GM21447 (cell line): ENCODE measurements at regions not wholly inside any gene's neighbourhood (a gene's known extent, or its start where the extent isn't known, plus 50 kb on each side); places are given as distances from the start of the nearest gene placed in this dataset.
"Not testable (repeated sequence)": the region's sequence is repeated elsewhere in the genome, so short reads cannot be mapped to it uniquely, and the experiment has no call there.

Experiments
- ATAC-seq: cut with Tn5 transposase; IDR thresholded peaks from one replicate; pipeline ENCODE4 v1.9.1; 2021; ENCODE audit not compliant: unreplicated experiment

DNA sequence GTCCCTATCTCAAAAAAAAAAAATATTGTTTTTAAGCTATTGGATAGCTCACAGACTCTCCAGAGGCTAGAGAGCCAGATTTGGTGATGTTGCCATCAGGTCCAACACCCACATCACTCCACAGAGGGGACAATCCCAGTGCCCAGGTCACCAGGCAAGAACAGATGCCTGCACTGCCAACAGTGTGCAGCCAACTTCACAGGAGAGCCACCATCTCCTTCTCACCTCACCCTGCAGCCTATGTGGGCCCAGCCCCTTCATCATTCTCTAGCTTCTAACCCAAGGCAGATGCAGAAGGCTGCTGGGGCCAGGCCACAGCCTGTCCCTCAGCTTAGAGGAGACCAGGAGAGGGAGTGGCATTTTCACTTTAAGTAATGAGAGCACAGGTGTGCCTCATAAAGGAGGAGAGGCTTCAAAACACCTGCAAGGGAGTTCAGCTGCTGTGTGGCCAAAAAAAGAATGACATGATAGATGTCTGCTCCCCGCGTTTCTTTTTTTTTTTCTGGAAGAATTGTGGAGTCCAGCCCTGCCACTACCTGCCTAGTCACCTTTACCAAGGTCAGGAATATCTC lies 98.0 kb upstream of the ZSWIM2 start:
- no peak for ATAC-seq

DNA sequence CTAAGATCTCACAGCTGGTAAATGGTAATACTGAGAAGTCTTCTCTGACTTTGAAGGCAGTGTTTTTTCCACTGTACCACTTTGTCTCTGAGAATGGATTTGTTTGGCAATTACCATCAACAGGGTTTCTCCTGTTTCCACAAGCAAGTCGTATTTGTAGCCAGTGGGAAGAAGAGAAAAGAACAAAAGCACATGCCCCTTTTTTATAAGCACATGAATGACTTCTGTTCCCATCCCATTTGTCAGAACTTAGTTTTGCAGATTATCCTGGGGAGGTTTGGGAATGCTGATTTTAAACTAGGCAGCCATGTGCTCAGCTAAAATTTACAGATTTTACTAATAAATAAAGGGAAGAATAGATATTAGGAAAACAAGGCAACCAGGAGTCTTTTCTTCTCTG lies 92.9 kb upstream of the ZSWIM2 start:
- ATAC-seq = no peak

DNA sequence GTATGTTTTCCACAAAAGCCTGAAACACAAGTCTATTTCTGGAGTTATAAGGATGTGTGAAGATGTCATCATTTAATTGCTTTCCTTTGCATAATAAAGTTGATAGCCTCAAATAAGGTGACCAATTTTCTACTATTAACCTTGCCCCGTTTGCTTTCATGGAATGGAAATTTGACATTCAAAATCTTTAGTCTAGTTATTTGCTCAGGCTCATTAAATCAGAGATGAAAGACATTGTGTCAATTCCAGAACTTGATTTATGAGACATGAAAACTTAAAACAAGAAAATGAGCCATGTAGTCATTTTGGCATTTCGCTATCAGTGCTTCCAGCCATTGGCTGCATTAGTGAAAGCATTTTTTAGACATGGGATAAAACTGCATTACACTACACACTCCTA lies 91.5 kb upstream of the ZSWIM2 start:
- ATAC-seq = no peak

DNA sequence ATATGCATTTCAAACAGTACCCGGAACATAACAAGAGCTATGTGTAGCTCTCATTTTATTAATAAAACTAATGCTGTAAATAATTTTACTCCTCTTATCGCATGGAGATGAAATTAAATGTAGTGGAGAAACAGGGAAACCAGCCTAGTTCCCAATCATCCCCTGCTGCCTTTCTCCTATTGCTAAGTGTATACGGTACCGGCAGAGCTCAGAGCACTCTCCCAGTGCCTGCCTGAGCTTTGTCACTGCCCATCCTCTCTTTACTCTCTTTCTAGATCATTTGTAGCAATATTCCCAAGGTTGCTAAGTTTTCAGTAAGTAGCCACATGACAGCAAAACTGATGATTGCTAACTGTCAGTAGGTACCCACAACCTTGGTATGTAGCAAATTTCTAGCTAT lies 85.5 kb upstream of the ZSWIM2 start:
- ATAC-seq = no peak

DNA sequence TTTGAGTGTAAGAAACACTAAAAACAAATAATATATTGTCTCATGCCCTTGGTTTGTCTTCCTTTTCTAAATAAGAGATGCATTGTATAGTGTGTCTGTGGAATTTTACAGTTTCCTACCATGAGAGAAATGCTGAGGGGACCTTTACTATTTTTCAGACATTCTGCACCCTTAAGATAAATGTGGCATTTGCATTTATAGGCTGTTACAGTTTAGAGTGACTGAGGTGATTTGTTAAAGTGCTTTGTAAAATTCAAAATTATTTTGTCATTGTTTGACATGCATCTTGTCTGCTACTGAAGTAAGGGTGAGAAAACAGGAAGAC lies 78.9 kb upstream of the ZSWIM2 start:
- no peak for ATAC-seq

DNA sequence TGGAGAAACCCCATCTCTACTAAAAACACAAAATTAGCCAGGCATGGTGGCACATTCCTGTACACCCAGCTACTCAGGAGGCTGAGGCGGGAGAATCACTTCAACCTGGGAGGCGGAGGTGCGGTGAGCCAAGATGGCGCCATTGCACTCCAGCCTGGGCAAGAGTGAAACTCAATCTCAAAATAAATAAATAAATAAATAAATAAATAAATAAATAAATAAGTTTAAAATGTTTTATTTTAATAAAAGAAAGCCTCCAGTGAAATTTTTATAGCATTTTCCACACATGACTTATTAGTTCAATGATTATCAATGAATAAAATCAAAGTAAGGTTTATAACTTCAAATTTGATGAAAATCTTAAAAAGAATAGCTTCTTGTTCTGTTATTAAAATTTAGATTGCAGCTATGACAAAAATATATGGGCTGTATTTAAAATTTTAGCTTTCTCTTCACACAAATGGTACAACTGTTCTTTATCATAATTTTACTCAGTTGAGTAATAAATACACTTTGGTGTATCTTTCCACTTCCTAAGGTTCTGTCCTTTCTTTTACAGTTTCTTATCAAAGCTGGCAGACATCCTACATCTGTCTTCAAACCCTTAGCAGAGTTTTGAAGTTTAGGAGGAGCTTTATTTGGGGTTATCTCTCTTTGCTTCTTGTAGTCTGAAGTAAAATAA lies 78.4 kb upstream of the ZSWIM2 start:
- no peak for ATAC-seq

DNA sequence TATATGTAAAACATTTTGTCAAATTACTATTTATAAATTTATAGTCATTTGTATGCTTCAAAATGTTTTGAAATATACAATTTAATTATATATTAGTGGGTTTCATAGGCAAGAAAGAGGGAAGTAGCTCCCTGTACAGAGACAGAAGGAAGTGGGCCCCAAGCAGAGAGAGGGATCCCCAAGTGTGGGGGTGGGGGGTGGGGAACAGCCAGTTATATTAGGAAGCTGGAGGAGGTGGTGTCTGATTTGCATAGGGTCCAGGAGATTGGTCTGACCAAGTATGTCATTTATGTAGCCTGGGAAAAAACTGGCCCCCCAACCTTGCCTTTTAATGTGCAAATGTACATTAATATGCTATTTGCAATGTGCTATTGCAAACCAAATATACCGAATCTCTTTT lies 76.5 kb upstream of the ZSWIM2 start:
- no peak for ATAC-seq

DNA sequence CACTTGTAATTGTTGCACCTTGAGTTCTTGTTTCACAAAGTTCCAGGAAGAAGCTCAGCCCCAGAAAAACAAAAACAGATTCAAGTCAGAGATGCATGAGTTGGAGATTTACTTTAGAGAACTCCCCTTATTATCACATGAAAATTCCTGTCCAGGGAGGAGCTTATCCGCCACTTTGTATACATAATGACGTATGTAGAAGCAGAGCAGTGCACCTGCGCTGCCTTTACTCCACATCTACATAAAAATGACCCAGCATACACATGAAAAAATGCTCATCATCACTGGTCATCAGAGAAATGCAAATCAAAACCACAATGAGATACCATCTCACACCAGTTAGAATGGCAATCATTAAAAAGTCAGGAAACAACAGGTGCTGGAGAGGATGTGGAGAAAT lies 73.3 kb upstream of the ZSWIM2 start:
- not testable (repeated sequence) for ATAC-seq

DNA sequence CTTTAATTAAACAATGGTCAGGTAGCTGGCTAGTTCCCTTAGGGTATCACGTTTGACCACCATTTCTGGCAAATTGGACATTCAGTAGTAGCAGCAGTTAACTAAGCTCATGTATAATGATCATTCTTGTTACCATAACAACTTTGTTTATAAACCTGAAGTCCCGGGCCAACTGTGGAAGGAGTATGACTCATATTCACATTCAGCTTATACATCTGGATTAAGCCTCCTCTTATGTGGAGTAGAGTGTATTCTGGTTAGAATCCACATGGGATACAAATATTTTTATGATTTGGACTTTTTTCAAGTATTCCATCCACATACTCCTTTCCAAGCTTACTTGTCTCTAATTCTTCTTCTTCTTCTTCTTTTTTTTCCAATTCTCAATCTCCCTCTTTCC lies 70.3 kb upstream of the ZSWIM2 start:
- no peak for ATAC-seq

DNA sequence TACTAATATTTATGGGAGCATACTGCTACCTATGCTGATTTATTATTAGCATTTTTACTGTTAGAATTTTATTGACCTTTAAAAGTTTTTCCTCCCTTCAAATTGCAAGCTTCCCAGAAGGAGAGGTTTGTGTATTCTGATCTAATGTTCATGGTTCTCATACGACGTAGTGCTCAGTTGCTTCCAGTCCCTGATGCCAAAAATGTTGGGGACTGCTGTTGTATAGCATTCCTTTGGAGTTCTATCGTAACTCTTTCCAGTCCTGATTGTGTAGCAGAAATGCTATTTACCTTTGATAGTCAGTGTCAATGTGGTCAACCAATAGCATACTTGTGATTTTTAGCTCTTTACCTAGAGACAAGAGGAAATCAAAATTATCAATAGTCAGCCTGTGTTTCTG lies 69.5 kb upstream of the ZSWIM2 start:
- no peak for ATAC-seq

DNA sequence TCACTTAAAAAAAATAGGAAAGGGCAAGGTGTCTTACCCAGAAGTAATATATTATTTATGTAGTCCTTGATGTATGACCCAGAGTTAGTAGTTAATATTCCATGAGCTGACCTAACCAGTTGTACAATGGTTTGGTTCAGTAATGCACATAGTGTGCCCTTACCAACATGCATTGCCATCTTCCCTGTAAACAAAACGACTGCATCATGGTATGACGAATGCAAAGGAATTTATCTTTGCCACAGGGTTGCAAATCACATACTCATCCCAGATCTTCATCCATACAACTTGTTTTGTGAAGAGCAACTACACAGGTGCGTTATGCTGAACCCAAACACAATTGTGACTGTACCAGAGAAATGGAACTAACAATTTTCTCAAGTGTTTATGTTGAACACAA lies 68.9 kb upstream of the ZSWIM2 start:
- no peak for ATAC-seq

DNA sequence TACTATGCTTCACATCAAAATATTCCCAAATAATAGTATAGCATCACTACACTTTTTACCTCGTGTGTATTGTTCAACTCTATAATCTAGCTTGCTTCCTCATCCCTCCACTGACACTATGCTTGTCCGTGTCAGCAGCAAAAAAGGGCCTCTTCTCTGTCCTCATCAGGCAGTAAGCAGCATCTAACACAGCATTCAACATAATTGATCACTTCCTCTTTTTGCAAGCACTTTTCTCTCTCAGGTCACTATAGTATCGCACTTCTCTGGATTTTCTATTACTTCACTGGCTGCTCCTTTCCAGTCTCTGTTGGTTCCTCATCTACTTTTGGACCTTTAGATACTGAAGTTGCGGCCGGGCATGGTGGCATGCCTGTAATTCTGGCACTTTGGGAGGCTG lies 64.9 kb upstream of the ZSWIM2 start:
- peak; percentile 90 for ATAC-seq

DNA sequence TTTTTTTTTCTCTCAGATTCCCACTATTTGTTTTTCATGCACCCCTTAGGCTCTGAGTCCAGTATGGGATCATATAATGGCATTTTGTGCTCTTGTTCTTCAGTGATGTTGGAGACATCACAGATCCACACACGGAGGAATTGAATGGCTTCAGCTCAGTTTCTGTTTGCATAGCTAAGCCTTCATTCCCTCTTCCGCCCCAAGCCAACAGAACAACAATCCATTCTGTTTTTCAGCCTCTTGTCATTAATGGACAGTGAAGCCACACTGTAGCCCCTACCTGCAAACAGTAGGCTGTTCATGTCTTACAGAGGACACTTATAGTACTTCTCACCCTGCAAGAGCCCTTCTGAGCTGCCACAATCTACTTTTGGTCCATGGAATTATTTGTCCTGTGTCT lies 64.0 kb upstream of the ZSWIM2 start:
- no peak for ATAC-seq

DNA sequence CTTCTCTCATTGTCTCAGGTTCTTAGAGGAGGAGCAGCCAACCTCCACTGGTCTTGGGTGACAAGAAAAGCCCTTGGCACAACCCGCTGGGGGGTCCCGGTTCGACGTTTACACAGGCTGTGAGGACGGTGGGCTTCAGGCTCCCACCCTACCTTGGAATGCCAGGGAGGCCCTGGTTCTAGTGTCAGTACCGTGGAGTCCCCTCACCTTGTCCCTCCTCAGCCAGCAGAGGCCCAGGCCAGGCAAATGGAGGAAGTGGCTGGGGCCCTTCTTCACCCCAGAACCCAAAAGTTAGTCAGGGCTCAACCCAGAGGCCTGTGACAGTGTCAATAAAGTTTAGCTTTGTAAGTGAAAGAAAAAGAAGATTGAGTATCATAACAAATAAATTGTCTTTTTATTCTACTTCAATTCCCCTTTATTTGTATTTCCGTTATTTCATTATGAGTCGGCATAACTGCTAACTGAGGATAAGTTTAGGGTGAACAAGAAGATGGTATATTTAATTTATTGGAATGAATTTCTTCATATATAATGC lies 62.6 kb upstream of the ZSWIM2 start:
- ATAC-seq = no peak

DNA sequence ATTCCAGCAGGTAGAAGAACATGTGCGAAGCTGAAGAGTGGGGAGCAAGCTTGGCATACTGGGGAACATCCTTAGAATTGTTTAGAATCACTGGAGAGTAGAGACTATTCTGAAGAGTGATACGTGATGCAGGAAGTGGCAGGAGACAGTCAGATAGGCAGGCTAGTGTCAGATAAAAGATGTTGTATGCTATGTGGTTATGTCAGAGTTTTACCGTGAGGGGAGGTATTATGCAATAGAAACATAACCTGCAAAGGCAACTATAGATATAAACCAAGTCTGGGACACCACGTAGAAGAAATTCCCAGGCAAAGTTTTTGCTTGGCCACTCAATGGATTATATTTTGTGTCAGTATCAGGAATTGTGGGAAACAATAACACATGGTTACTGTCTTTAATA lies 62.0 kb upstream of the ZSWIM2 start:
- ATAC-seq = no peak

DNA sequence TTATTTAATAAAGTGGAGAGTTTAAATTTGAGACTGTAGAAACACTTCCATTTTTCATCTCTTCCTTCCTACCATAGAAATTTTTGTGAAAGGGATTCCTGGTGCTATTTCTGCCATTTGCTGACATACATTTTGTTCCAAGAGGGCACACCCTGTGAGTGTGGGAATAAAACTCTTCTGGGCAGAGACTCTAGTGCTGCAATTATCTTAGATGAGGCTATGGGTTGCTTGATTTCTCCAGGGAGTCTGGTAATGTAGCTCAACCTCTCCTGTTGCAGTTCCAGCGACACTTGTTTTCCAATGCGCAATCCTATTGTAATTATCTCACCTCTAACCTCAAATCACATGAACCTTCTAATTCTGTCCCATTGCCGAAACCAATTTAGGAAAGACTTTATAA lies 60.1 kb upstream of the ZSWIM2 start:
- no peak for ATAC-seq

DNA sequence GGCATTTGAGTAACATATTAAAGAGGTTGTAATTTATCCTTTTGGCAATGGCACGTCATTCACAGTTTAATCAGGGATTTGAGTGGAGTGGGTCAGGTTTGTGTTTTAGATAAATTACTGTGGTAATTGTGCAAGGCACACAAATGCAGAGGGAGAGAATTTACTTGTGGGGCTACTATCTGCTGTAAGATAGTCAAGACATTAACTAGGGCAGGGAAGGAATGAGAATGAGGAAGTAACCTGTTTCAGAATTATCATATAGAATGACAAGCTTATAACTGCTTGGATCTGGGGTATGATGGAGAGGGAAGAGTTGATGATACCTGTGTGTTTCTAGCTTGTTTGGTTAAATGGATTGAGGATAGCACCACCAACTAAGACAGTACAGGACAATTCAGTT lies 58.9 kb upstream of the ZSWIM2 start:
- ATAC-seq = no peak

DNA sequence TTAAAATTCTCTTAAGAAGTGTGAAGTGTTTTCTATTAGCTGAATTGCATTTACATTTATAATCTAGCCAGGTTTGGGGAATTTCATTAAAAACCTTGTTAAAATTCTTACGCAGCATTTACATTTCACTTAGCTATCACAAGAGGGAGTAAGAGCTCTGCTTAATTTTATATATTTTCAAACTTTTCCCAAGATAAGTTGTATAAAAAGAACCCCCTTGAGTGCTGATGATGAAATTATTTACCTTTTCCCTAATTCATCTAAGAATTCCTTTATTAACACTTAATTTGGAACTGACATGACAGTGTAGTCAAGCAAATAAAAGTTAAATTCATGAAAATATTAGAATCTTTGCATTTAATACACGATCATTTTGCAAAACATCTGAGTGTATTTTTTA lies 54.2 kb upstream of the ZSWIM2 start:
- no peak for ATAC-seq
